Endothelial cell of umbilical vein (primary cell): ENCODE measurements at regions not wholly inside any gene's neighbourhood (a gene's known extent, or its start where the extent isn't known, plus 50 kb on each side); places are given as distances from the start of the nearest gene placed in this dataset.

Source experiments
- CTCF ChIP-seq, 2 donors: IDR thresholded peaks; 1 replicate in 1 of 2; 2 replicates in 1 of 2; pipeline ENCODE4 v1.5.1; 2011; ENCODE audit warnings: low read length in 2 of 2, mild to moderate bottlenecking in 2 of 2, moderate library complexity in 2 of 2, control low read depth in 1 of 2, inconsistent platforms in 1 of 2, low read depth in 1 of 2; ENCODE audit not compliant: insufficient read depth in 1 of 2; ENCODE audit errors: extremely low read depth in 1 of 2
- EZH2 ChIP-seq: IDR thresholded peaks from 2 replicates; pipeline ENCODE4 v1.6.1; 2012; ENCODE audit warnings: borderline replicate concordance, low read depth, mild to moderate bottlenecking, moderate library complexity, low read length, inconsistent platforms; ENCODE audit not compliant: severe bottlenecking
- FOS ChIP-seq: IDR thresholded peaks from 2 replicates; pipeline ENCODE4 v1.6.1; 2011; ENCODE audit warnings: mild to moderate bottlenecking, low read length, moderate library complexity, borderline replicate concordance; ENCODE audit not compliant: insufficient read depth
- GATA2 ChIP-seq: IDR thresholded peaks from 2 replicates; pipeline ENCODE4 v1.7.0; 2011; ENCODE audit warnings: low read depth, mild to moderate bottlenecking, moderate library complexity, mixed read lengths, low read length; ENCODE audit not compliant: insufficient read length, insufficient read depth
- JUN ChIP-seq: IDR thresholded peaks from 2 replicates; pipeline ENCODE4 v1.6.1; 2011; ENCODE audit warnings: borderline replicate concordance, low read depth; ENCODE audit not compliant: insufficient read length, insufficient read depth
- MYC ChIP-seq: IDR thresholded peaks from one replicate; pipeline ENCODE4 v1.6.1; 2011; ENCODE audit warnings: mild to moderate bottlenecking, low read depth, low read length
- POLR2A ChIP-seq: IDR thresholded peaks from 2 replicates; pipeline ENCODE4 v1.6.1; 2012; ENCODE audit warnings: low read depth, mild to moderate bottlenecking, control low read depth, low read length
- POLR2AphosphoS5 ChIP-seq: IDR thresholded peaks from 2 replicates; pipeline ENCODE4 v1.6.1; 2012; ENCODE audit warnings: low read depth, mild to moderate bottlenecking, control low read depth, low read length, moderate library complexity; ENCODE audit not compliant: insufficient read depth
- TF ChIP-seq, protein P1 (sequence below): IDR thresholded peaks from 2 replicates; pipeline ENCODE4 v1.6.1; 2011; ENCODE audit not compliant: insufficient read depth, insufficient read length

DNA sequence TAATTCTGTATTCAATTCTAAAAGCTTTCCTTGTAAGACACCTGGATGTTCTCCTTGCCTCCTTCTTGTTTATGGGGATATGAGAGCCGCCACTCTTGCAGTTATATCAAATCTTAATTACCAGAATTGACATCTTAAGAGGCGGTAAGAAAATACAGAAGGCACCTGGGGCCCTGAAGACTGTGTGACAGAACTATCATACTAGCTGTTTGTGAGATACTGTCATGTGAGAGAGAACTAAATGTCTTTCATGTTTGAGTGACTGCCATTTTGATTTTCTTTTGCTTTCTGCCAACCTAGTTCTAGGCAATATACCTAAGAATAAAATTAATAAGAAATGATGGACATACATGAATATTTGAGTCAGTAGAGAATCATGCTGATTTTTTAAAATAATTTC, 340.2 kb upstream of the SMIM31 start:
- TF ChIP-seq CTCF (IDR thresholded peaks at IDR 0.05; ENCODE audit: extremely low read depth in 1 of 2, insufficient read depth in 1 of 2, low read depth in 1 of 2, low read length in 2 of 2) (no peak), POLR2A (no peak), POLR2AphosphoS5 (no peak), FOS (no peak), EZH2 (no peak), MYC (no peak), JUN (no peak), GATA2 (no peak)
- TF ChIP-seq, protein P1, sequence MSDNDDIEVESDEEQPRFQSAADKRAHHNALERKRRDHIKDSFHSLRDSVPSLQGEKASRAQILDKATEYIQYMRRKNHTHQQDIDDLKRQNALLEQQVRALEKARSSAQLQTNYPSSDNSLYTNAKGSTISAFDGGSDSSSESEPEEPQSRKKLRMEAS: no peak
